ENCODE measurements at regions not wholly inside any gene's neighbourhood (a gene's known extent, or its start where the extent isn't known, plus 50 kb on each side); places are given as distances from the start of the nearest gene placed in this dataset.
"Not testable (repeated sequence)": the region's sequence is repeated elsewhere in the genome, so short reads cannot be mapped to it uniquely, and the experiment has no call there.

DNA sequence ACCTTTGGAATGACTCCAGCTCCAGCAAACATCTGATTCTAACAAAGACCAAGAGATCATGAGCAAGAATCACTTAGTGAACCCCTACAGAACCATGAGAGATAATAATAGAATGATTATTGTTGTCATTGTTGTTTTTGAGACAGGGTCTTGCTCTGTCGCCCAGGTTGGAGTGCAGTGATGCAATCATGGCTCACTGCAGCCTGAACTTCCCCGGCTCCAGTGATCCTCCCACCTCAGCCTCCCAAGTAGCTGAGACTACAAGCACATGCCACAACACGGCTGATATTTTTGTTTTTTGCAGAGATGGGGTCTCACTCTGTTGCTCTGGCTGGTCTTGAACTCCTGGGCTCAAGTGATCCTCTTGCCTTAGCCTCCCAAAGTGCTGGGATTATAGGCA, 69.4 kb upstream of the LYRM9 start:
- not testable (repeated sequence) for TF ChIP-seq SPI1 (IDR thresholded peaks at IDR 0.05; ENCODE audit: low read depth, low read length); POLR2A (IDR thresholded peaks at IDR 0.05; ENCODE audit: low read depth, low read length); POLR2AphosphoS5 (IDR thresholded peaks at IDR 0.05; ENCODE audit: low read depth, low read length); TAF1 (IDR thresholded peaks at IDR 0.05; ENCODE audit: low read depth, low read length); PAX5 (IDR thresholded peaks at IDR 0.05; ENCODE audit: insufficient read depth, low read length, severe bottlenecking); POU2F2 (IDR thresholded peaks at IDR 0.05; ENCODE audit: low read depth, low read length)
